GM04503 (cell line): ENCODE measurements at regions not wholly inside any gene's neighbourhood (a gene's known extent, or its start where the extent isn't known, plus 50 kb on each side); places are given as distances from the start of the nearest gene placed in this dataset.

Experiments
- DNase-seq: peaks from one replicate; pipeline ENCODE4 v3.0.0-alpha.2; 2012; ENCODE audit warnings: low read depth

GRCh38 chr1:30360281-30360680 lies 363.1 kb downstream of the MATN1 start:
- no peak for DNase-seq

GRCh38 chr1:30359539-30360220 lies 363.7 kb downstream of the MATN1 start:
- DNase-seq, result no peak

- DNase-seq, result no peak
These were observed 364.9 kb downstream of the MATN1 start for GRCh38 chr1:30358500-30358899.

GRCh38 chr1:30356839-30357238 lies 366.5 kb downstream of the MATN1 start:
- no peak for DNase-seq

- DNase-seq, result no peak
These were observed 369.0 kb downstream of the MATN1 start for GRCh38 chr1:30354410-30354809.

GRCh38 chr1:30353637-30354036 lies 369.7 kb downstream of the MATN1 start:
- DNase-seq, result no peak

- no peak for DNase-seq
These were observed 375.2 kb downstream of the MATN1 start for GRCh38 chr1:30348147-30348546.

GRCh38 chr1:30345491-30346130 lies 377.8 kb downstream of the MATN1 start:
- no peak for DNase-seq

GRCh38 chr1:30343562-30343961 lies 379.8 kb downstream of the MATN1 start:
- no peak for DNase-seq

GRCh38 chr1:30342535-30343141 lies 380.7 kb downstream of the MATN1 start:
- no peak for DNase-seq

GRCh38 chr1:30340934-30341333 lies 382.5 kb downstream of the MATN1 start:
- DNase-seq, result no peak

GRCh38 chr1:30339866-30340265 lies 383.5 kb downstream of the MATN1 start:
- no peak for DNase-seq

- DNase-seq, result no peak
These were observed 384.6 kb downstream of the MATN1 start for GRCh38 chr1:30338765-30339164.

GRCh38 chr1:30337324-30337620 lies 386.1 kb downstream of the MATN1 start:
- no peak for DNase-seq

GRCh38 chr1:30336550-30337323 lies 386.6 kb downstream of the MATN1 start:
- DNase-seq, result no peak

GRCh38 chr1:30335997-30336390 lies 387.4 kb downstream of the MATN1 start:
- no peak for DNase-seq

GRCh38 chr1:30335389-30335996 lies 387.9 kb downstream of the MATN1 start:
- no peak for DNase-seq

GRCh38 chr1:30334767-30335166 lies 388.6 kb downstream of the MATN1 start:
- DNase-seq, result no peak

GRCh38 chr1:30332116-30333094 lies 391.0 kb downstream of the MATN1 start:
- DNase-seq, result no peak

GRCh38 chr1:30331415-30332065 lies 391.8 kb downstream of the MATN1 start:
- no peak for DNase-seq

GRCh38 chr1:30330644-30331043 lies 392.7 kb downstream of the MATN1 start:
- DNase-seq, result no peak
